MM.1S (cell line): ENCODE measurements at regions not wholly inside any gene's neighbourhood (a gene's known extent, or its start where the extent isn't known, plus 50 kb on each side); places are given as distances from the start of the nearest gene placed in this dataset.

ENCODE experiments used
- DNase-seq: peaks from one replicate; pipeline ENCODE4 v3.0.0-alpha.2; 2015
- H2AFZ ChIP-seq: fragments of 300-600 bp; sonication (generic); 2 replicates; pipeline ENCODE4 v1.6.0; 2016; ENCODE audit warnings: antibody characterized with exemption, low read length
- H3F3A ChIP-seq: fragments of 300-600 bp; sonication (generic); 2 replicates; pipeline ENCODE4 v1.6.1; 2016; ENCODE audit warnings: mild to moderate bottlenecking, antibody characterized with exemption, low read length, moderate library complexity, mixed read lengths; ENCODE audit not compliant: insufficient read depth
- H3K27ac ChIP-seq: fragments of 300-600 bp; sonication (generic); 2 replicates; pipeline ENCODE4 v1.5.1; 2016; ENCODE audit warnings: mild to moderate bottlenecking, low read length
- H3K27me3 ChIP-seq: fragments of 300-600 bp; sonication (generic); replicated peaks from 2 replicates; pipeline ENCODE4 v1.6.0; 2016; ENCODE audit warnings: low read length; ENCODE audit not compliant: insufficient read depth
- H3K36me3 ChIP-seq: fragments of 300-600 bp; sonication (generic); replicated peaks from 2 replicates; pipeline ENCODE4 v1.6.1; 2016; ENCODE audit warnings: mild to moderate bottlenecking, low read length, mixed read lengths; ENCODE audit not compliant: insufficient read depth
- H3K4me1 ChIP-seq: fragments of 300-600 bp; sonication (generic); 2 replicates; pipeline ENCODE4 v1.6.1; 2016; ENCODE audit warnings: low read length, mixed read lengths
- H3K4me2 ChIP-seq: fragments of 300-600 bp; sonication (generic); 2 replicates; pipeline ENCODE4 v1.6.0; 2016; ENCODE audit warnings: low read depth, low read length
- H3K4me3 ChIP-seq: fragments of 300-600 bp; sonication (generic); 2 replicates; pipeline ENCODE4 v1.5.1; 2016; ENCODE audit warnings: low read length, mixed read lengths
- H3K79me2 ChIP-seq: fragments of 300-600 bp; sonication (generic); 2 replicates; pipeline ENCODE4 v1.6.1; 2016; ENCODE audit warnings: mixed run types, low read length, mixed read lengths
- H3K9ac ChIP-seq: fragments of 300-600 bp; sonication (generic); 2 replicates; pipeline ENCODE4 v1.6.1; 2016; ENCODE audit warnings: low read length, mixed read lengths
- H3K9me2 ChIP-seq: fragments of 300-600 bp; sonication (generic); replicated peaks from 2 replicates; pipeline ENCODE4 v1.6.1; 2016; ENCODE audit warnings: mild to moderate bottlenecking, low read length, mixed read lengths; ENCODE audit not compliant: insufficient read depth
- H3K9me3 ChIP-seq: fragments of 300-600 bp; sonication (generic); replicated peaks from 2 replicates; pipeline ENCODE4 v1.6.1; 2016; ENCODE audit warnings: mild to moderate bottlenecking, low read length, mixed read lengths; ENCODE audit not compliant: insufficient read depth
- H4K20me1 ChIP-seq: fragments of 300-600 bp; sonication (generic); 2 replicates; pipeline ENCODE4 v1.6.1; 2016; ENCODE audit warnings: mild to moderate bottlenecking, low read length, moderate library complexity, mixed read lengths; ENCODE audit not compliant: insufficient read depth
- CTCF ChIP-seq: fragments of 300-600 bp; sonication (generic); IDR thresholded peaks from 2 replicates; pipeline ENCODE4 v1.5.1; 2016; ENCODE audit warnings: antibody characterized with exemption, low read length, mixed read lengths
- EZH2 ChIP-seq: fragments of 300-600 bp; sonication (generic); optimal IDR thresholded peaks from 2 replicates; pipeline ENCODE3; 2017; ENCODE audit warnings: low read depth, mild to moderate bottlenecking, antibody characterized with exemption, low read length, mixed read lengths
- EZH2phosphoT487 ChIP-seq: fragments of 300-600 bp; sonication (generic); IDR thresholded peaks from 2 replicates; pipeline ENCODE4 v1.6.1; 2018; ENCODE audit warnings: antibody characterized with exemption, low read length

- Histone ChIP-seq H3K4me1 (peaks cover 5% of the 10 kb centered on the region; the same call in 1 of the 2 replicates), H2AFZ (no peak overlapping the region), H3K36me3 (no peaks in the 10 kb centered on the region), H3K27me3 (no peaks in the 10 kb centered on the region), H3K9me3 (no peaks in the 10 kb centered on the region), H3F3A (no peaks in the 10 kb centered on the region), H3K4me2 (peak overlapping the region; percentile 17; the same call in 1 of the 2 replicates), H3K79me2 (no peaks in the 10 kb centered on the region), H4K20me1 (no peaks in the 10 kb centered on the region), H3K4me3 (no peak overlapping the region), H3K27ac (no peak overlapping the region), H3K9me2 (no peaks in the 10 kb centered on the region), H3K9ac (no peak overlapping the region)
- no peak for TF ChIP-seq CTCF
- no peak for TF ChIP-seq EZH2phosphoT487
- no peak for TF ChIP-seq EZH2
- DNase-seq, result peak; percentile 38
Measured at GRCh38 chr2:181362561-181362960, 94.6 kb upstream of the ITGA4 start.

- Histone ChIP-seq H3K36me3 (no peaks in the 10 kb centered on the region), H3K9me3 (no peaks in the 10 kb centered on the region), H4K20me1 (no peaks in the 10 kb centered on the region), H3K9me2 (no peaks in the 10 kb centered on the region), H3K4me3 (no peak overlapping the region), H3K79me2 (no peaks in the 10 kb centered on the region), H3K27ac (no peak overlapping the region), H3K27me3 (no peaks in the 10 kb centered on the region), H2AFZ (no peak overlapping the region), H3K9ac (no peak overlapping the region), H3F3A (no peaks in the 10 kb centered on the region), H3K4me2 (no peak overlapping the region), H3K4me1 (peaks cover 5% of the 10 kb centered on the region; the same call in 1 of the 2 replicates)
- TF ChIP-seq CTCF (no peak), EZH2phosphoT487 (no peak), EZH2 (no peak)
- DNase-seq, result no peak
Measured at GRCh38 chr2:181363164-181363563, 94.0 kb upstream of the ITGA4 start.

GRCh38 chr2:181364492-181365170, 92.6 kb upstream of the ITGA4 start:
- Histone ChIP-seq H3K9me3 (no peaks in the 10 kb centered on the region), H3K9me2 (no peaks in the 10 kb centered on the region), H3K4me3 (no peak overlapping the region), H3F3A (no peaks in the 10 kb centered on the region), H3K27me3 (no peaks in the 10 kb centered on the region), H3K79me2 (no peaks in the 10 kb centered on the region), H4K20me1 (no peaks in the 10 kb centered on the region), H3K36me3 (no peaks in the 10 kb centered on the region), H3K27ac (no peak overlapping the region), H3K4me2 (no peak overlapping the region), H3K4me1 (peaks cover 5% of the 10 kb centered on the region; the same call in 1 of the 2 replicates), H3K9ac (no peak overlapping the region), H2AFZ (no peak overlapping the region)
- no peak for DNase-seq
- no peak for TF ChIP-seq EZH2phosphoT487
- TF ChIP-seq CTCF, result no peak
- TF ChIP-seq EZH2, result no peak
